Coronary artery (tissue), 2 donors: ENCODE measurements at regions not wholly inside any gene's neighbourhood (a gene's known extent, or its start where the extent isn't known, plus 50 kb on each side); places are given as distances from the start of the nearest gene placed in this dataset.

Experiments used
- DNase-seq: peaks from one replicate; pipeline ENCODE4 v3.0.0-alpha.2; 2017; ENCODE audit warnings: low spot score
- H3K27ac ChIP-seq, 2 donors: fragments of 200-600 bp; sonication (generic); one replicate each; pipeline ENCODE4 v1.5.1; 2016 to 2019
- H3K4me3 ChIP-seq: fragments of 200-600 bp; sonication (generic); 2 replicates; pipeline ENCODE4 v1.5.1; 2016; ENCODE audit warnings: mild to moderate bottlenecking, moderate library complexity
- TF ChIP-seq, protein P1 (sequence below): fragments of 200-600 bp; sonication (generic); IDR thresholded peaks from one replicate; pipeline ENCODE4 v1.5.1; 2019; ENCODE audit warnings: antibody characterized with exemption

- DNase-seq = no peak
- H3K4me3 ChIP-seq = no peak overlapping the region
- no peak overlapping the region for H3K27ac ChIP-seq
- TF ChIP-seq, protein P1, sequence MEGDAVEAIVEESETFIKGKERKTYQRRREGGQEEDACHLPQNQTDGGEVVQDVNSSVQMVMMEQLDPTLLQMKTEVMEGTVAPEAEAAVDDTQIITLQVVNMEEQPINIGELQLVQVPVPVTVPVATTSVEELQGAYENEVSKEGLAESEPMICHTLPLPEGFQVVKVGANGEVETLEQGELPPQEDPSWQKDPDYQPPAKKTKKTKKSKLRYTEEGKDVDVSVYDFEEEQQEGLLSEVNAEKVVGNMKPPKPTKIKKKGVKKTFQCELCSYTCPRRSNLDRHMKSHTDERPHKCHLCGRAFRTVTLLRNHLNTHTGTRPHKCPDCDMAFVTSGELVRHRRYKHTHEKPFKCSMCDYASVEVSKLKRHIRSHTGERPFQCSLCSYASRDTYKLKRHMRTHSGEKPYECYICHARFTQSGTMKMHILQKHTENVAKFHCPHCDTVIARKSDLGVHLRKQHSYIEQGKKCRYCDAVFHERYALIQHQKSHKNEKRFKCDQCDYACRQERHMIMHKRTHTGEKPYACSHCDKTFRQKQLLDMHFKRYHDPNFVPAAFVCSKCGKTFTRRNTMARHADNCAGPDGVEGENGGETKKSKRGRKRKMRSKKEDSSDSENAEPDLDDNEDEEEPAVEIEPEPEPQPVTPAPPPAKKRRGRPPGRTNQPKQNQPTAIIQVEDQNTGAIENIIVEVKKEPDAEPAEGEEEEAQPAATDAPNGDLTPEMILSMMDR = no peak
Measured at GRCh38 chr4:129623233-129623875, 527.4 kb downstream of the C4orf33 start.

DNA sequence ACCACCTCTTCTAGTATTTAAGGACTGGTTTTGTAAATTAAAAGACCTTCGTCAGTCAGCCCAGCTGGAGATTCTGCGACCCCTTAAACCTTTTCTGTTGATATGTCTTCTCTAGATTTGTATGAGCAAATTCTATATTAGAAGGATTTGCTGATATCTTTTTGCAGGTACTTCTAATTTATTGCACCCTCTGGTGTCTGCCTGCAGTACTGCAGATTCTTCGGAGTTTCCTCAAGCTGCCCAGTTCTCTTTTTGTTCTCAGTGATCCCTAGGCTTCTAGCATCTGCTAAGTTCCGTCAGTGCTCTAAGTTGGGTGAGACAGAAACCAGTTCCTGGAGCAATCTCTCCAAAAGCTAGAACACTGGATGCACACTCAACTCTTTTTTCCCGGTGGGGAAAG lies 545.2 kb downstream of the C4orf33 start:
- TF ChIP-seq, protein P1 = peak; percentile 50
- no peak for DNase-seq
- Histone ChIP-seq H3K27ac (no peak overlapping the region), H3K4me3 (no peak overlapping the region)

GRCh38 chr4:129645461-129645860 lies 549.5 kb downstream of the C4orf33 start:
- no peak overlapping the region for H3K27ac ChIP-seq
- DNase-seq = no peak
- no peak overlapping the region for H3K4me3 ChIP-seq
- TF ChIP-seq, protein P1 = no peak

- Histone ChIP-seq H3K4me3 (no peak overlapping the region), H3K27ac (no peak overlapping the region)
- DNase-seq = no peak
- TF ChIP-seq, protein P1 = no peak
Measured at GRCh38 chr4:129668092-129668491, 572.1 kb downstream of the C4orf33 start.

- DNase-seq = no peak
Measured at GRCh38 chr4:129672941-129673340, 577.0 kb downstream of the C4orf33 start.

DNA sequence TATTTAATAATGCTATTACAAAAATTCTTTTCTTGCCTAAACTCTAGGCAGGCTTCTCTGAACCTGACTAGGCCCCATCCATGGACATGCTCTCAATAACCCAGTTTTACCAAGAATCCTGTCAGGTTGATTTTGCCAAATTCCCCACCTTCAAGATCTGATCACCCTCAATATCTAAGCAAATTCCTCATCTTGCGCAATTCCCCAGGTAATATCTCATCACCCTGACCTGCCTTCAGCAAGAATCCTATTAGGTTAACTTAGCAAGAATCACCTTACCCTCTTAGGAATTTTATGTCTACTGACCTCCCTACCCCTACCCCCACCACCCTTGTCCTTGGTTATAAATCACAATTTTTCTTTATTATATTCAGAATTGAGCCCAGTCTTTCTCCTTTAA lies 579.1 kb downstream of the C4orf33 start:
- TF ChIP-seq, protein P1 = no peak
- no peak for DNase-seq
- H3K27ac ChIP-seq = no peak overlapping the region

More at GRCh38 chr4:129672941-129673340, 577.0 kb downstream of the C4orf33 start:
- TF ChIP-seq, protein P1 = no peak
- no peak overlapping the region for H3K27ac ChIP-seq
- no peak overlapping the region for H3K4me3 ChIP-seq

DNA sequence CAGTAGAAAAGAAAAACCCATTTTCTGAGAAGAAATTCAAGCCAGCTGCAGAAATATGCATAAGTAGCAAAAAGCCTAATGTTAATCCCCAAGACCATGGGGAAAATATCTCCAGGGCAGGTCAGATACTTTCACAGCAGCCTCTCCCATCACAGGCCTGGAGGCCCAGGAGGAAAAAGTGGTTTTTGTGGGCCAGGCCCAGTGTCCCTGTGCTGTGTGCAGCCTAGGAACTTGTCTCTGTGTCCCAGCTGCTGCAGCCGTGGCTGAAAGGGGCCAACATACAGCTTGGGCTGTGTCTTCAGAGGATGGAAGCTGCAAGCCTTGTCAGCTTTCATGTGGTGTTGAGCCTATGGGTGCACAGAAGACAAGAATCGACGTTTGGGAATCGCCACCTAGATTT lies 581.0 kb downstream of the C4orf33 start:
- H3K27ac ChIP-seq = no peak overlapping the region
- DNase-seq = no peak
- TF ChIP-seq, protein P1 = no peak
- no peak overlapping the region for H3K4me3 ChIP-seq

More for the DNA sequence above, 579.1 kb downstream of the C4orf33 start:
- H3K4me3 ChIP-seq = no peak overlapping the region
